ENCODE measurements at regions not wholly inside any gene's neighbourhood (a gene's known extent, or its start where the extent isn't known, plus 50 kb on each side); places are given as distances from the start of the nearest gene placed in this dataset.

GRCh38 chr2:44118257-44118656 is 50.4 kb upstream of the PPM1B start:
- TF ChIP-seq POLR2A (IDR thresholded peaks at IDR 0.05) (no peak), POLR2AphosphoS5 (IDR thresholded peaks at IDR 0.05) (no peak), CTCF (IDR thresholded peaks at IDR 0.05) (no peak), EP300 (IDR thresholded peaks at IDR 0.05) (no peak)

Data from stomach (tissue), 4 donors.